KMS-11 (cell line): ENCODE measurements at regions not wholly inside any gene's neighbourhood (a gene's known extent, or its start where the extent isn't known, plus 50 kb on each side); places are given as distances from the start of the nearest gene placed in this dataset.

Source experiments
- H2AFZ ChIP-seq: fragments of 200-600 bp; sonication (generic); 2 replicates; pipeline ENCODE4 v1.6.1; 2016; ENCODE audit warnings: antibody characterized with exemption, mixed run types, low read depth
- H3K27ac ChIP-seq: fragments of 200-600 bp; sonication (generic); 2 replicates; pipeline ENCODE4 v1.6.1; 2016; ENCODE audit warnings: mild to moderate bottlenecking, mixed run types
- H3K27me3 ChIP-seq: fragments of 200-600 bp; sonication (generic); 2 replicates; pipeline ENCODE4 v1.6.1; 2017; ENCODE audit warnings: mild to moderate bottlenecking, low read depth, mixed run types, moderate library complexity; ENCODE audit not compliant: insufficient read depth
- H3K36me3 ChIP-seq: fragments of 200-600 bp; sonication (generic); 2 replicates; pipeline ENCODE4 v1.6.1; 2017; ENCODE audit warnings: mild to moderate bottlenecking, mixed run types; ENCODE audit not compliant: insufficient read depth
- H3K4me1 ChIP-seq: fragments of 200-600 bp; sonication (generic); 2 replicates; pipeline ENCODE4 v1.6.1; 2016; ENCODE audit warnings: mild to moderate bottlenecking, low read depth, mixed run types; ENCODE audit not compliant: poor library complexity, severe bottlenecking
- H3K4me2 ChIP-seq: fragments of 200-600 bp; sonication (generic); 2 replicates; pipeline ENCODE4 v1.7.0; 2016; ENCODE audit warnings: mild to moderate bottlenecking, mixed run types
- H3K4me3 ChIP-seq: fragments of 200-600 bp; sonication (generic); IDR thresholded peaks from 2 replicates; pipeline ENCODE4 v1.6.1; 2017; ENCODE audit warnings: low read depth, low read length, mixed read lengths; ENCODE audit not compliant: insufficient read depth
- H3K79me2 ChIP-seq: fragments of 200-600 bp; sonication (generic); 2 replicates; pipeline ENCODE4 v1.6.1; 2016; ENCODE audit warnings: low read depth, mixed run types; ENCODE audit not compliant: insufficient read depth
- H3K9ac ChIP-seq: fragments of 200-600 bp; sonication (generic); 2 replicates; pipeline ENCODE4 v1.6.1; 2016; ENCODE audit warnings: mild to moderate bottlenecking, mixed run types
- H4K20me1 ChIP-seq: fragments of 200-600 bp; sonication (generic); 2 replicates; pipeline ENCODE4 v1.6.1; 2016; ENCODE audit warnings: mild to moderate bottlenecking, mixed run types; ENCODE audit not compliant: insufficient read depth
- CTCF ChIP-seq: fragments of 200-600 bp; sonication (generic); conservative IDR thresholded peaks from 2 replicates; pipeline ENCODE4 v1.6.1; 2017; ENCODE audit warnings: low read depth, mild to moderate bottlenecking, antibody characterized with exemption, low read length, moderate library complexity, mixed read lengths

- Histone ChIP-seq H2AFZ (no peak overlapping the region), H3K79me2 (no peaks in the 10 kb centered on the region), H4K20me1 (no peaks in the 10 kb centered on the region), H3K4me2 (no peak overlapping the region), H3K4me3 (no peak overlapping the region), H3K9ac (no peak overlapping the region), H3K4me1 (no peaks in the 10 kb centered on the region), H3K27ac (no peak overlapping the region), H3K27me3 (no peaks in the 10 kb centered on the region), H3K36me3 (no peaks in the 10 kb centered on the region)
- TF ChIP-seq CTCF, result no peak
These were observed 356.3 kb upstream of the SMARCA2 start for GRCh38 chr9:1658661-1659362.

- H3K36me3 ChIP-seq, result no peaks in the 10 kb centered on the region
- no peak overlapping the region for H2AFZ ChIP-seq
- no peaks in the 10 kb centered on the region for H4K20me1 ChIP-seq
These were observed 355.8 kb upstream of the SMARCA2 start for GRCh38 chr9:1659363-1659690.

GRCh38 chr9:1668441-1668840, 346.7 kb upstream of the SMARCA2 start:
- H3K36me3 ChIP-seq, result no peaks in the 10 kb centered on the region
- no peak overlapping the region for H3K4me3 ChIP-seq
- no peak for TF ChIP-seq CTCF
- no peak overlapping the region for H3K4me2 ChIP-seq
- no peak overlapping the region for H3K9ac ChIP-seq
- no peaks in the 10 kb centered on the region for H3K27me3 ChIP-seq
- no peak overlapping the region for H2AFZ ChIP-seq
- no peaks in the 10 kb centered on the region for H3K4me1 ChIP-seq
- no peaks in the 10 kb centered on the region for H3K79me2 ChIP-seq
- H4K20me1 ChIP-seq, result no peaks in the 10 kb centered on the region
- H3K27ac ChIP-seq, result no peak overlapping the region

More at GRCh38 chr9:1659363-1659690, 355.8 kb upstream of the SMARCA2 start:
- no peak overlapping the region for H3K4me3 ChIP-seq
- no peak overlapping the region for H3K4me2 ChIP-seq
- H3K79me2 ChIP-seq, result no peaks in the 10 kb centered on the region
- TF ChIP-seq CTCF, result no peak
- H3K9ac ChIP-seq, result no peak overlapping the region
- no peak overlapping the region for H3K27ac ChIP-seq
- no peaks in the 10 kb centered on the region for H3K27me3 ChIP-seq
- no peaks in the 10 kb centered on the region for H3K4me1 ChIP-seq

GRCh38 chr9:1673300-1673699, 341.8 kb upstream of the SMARCA2 start:
- no peaks in the 10 kb centered on the region for H4K20me1 ChIP-seq
- no peak overlapping the region for H3K27ac ChIP-seq

More at GRCh38 chr9:1673300-1673699, 341.8 kb upstream of the SMARCA2 start:
- no peak for TF ChIP-seq CTCF
- Histone ChIP-seq H3K4me3 (no peak overlapping the region), H3K4me2 (no peak overlapping the region), H3K36me3 (no peaks in the 10 kb centered on the region), H3K9ac (no peak overlapping the region), H3K79me2 (no peaks in the 10 kb centered on the region), H2AFZ (no peak overlapping the region), H3K27me3 (no peaks in the 10 kb centered on the region), H3K4me1 (no peaks in the 10 kb centered on the region)
